GM13976 (cell line): ENCODE measurements at regions not wholly inside any gene's neighbourhood (a gene's known extent, or its start where the extent isn't known, plus 50 kb on each side); places are given as distances from the start of the nearest gene placed in this dataset.
"Not testable (repeated sequence)": the region's sequence is repeated elsewhere in the genome, so short reads cannot be mapped to it uniquely, and the experiment has no call there.

Experiments
- DNase-seq: peaks from one replicate; pipeline ENCODE4 v3.0.0; 2012; ENCODE audit warnings: low spot score
- in situ Hi-C: fragments of 300-500 bp; cut with MboI; formaldehyde crosslinking; loops from one replicate; pipeline ENCODE4 v1.12.0; 2022; ENCODE audit warnings: low sequenced_read_pairs, mixed read lengths, inconsistent platforms; ENCODE audit not compliant: unreplicated experiment
- TF ChIP-seq, protein P1 (sequence below): IDR thresholded peaks from 2 replicates; pipeline ENCODE4 v1.5.1; 2012; ENCODE audit warnings: borderline replicate concordance, mild to moderate bottlenecking; ENCODE audit not compliant: insufficient read depth; ENCODE audit errors: extremely low read depth, missing control alignments, control extremely low read depth

GRCh38 chr18:78822949-78823285 is 156.7 kb upstream of the SALL3 start:
- TF ChIP-seq, protein P1, sequence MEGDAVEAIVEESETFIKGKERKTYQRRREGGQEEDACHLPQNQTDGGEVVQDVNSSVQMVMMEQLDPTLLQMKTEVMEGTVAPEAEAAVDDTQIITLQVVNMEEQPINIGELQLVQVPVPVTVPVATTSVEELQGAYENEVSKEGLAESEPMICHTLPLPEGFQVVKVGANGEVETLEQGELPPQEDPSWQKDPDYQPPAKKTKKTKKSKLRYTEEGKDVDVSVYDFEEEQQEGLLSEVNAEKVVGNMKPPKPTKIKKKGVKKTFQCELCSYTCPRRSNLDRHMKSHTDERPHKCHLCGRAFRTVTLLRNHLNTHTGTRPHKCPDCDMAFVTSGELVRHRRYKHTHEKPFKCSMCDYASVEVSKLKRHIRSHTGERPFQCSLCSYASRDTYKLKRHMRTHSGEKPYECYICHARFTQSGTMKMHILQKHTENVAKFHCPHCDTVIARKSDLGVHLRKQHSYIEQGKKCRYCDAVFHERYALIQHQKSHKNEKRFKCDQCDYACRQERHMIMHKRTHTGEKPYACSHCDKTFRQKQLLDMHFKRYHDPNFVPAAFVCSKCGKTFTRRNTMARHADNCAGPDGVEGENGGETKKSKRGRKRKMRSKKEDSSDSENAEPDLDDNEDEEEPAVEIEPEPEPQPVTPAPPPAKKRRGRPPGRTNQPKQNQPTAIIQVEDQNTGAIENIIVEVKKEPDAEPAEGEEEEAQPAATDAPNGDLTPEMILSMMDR = no peak
- no peak for DNase-seq
- in situ Hi-C loops = no loop called here

GRCh38 chr18:78825168-78825567 is 154.4 kb upstream of the SALL3 start:
- TF ChIP-seq, protein P1 = no peak
- in situ Hi-C loops = no loop called here
- DNase-seq = no peak

DNA sequence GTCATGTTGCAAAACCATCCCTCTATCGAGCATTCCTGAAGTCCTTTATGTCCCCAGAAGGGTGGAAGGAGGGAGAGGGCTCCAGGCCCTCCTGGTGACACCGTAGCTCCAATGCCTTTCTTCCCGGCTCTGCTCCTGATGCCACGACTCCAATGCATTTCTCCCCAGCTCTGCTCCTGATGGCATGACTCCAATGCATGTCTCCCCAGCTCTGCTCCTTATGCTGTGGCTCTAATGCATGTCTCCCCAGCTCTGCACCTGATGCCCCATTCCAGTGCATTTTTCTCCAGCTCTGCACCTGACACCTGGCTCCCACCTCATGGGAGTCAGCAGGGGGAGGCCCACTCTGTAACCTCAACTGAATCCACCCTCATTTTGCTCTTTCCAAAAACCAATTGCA is 153.0 kb upstream of the SALL3 start:
- in situ Hi-C loops = no loop called here
- no peak for DNase-seq
- TF ChIP-seq, protein P1 = no peak

- TF ChIP-seq, protein P1 = no peak
- in situ Hi-C loops = no loop called here
- DNase-seq = no peak
Observed at GRCh38 chr18:78827141-78827540, 152.5 kb upstream of the SALL3 start.

GRCh38 chr18:78828131-78828530 is 151.5 kb upstream of the SALL3 start:
- in situ Hi-C loops = no loop called here
- no peak for DNase-seq
- TF ChIP-seq, protein P1 = no peak

- DNase-seq, in situ Hi-C loops: not testable (repeated sequence)
Observed at GRCh38 chr18:78829026-78829425, 150.6 kb upstream of the SALL3 start.

- TF ChIP-seq, protein P1 = no peak
- in situ Hi-C loops = no loop called here
- DNase-seq = no peak
Observed at GRCh38 chr18:78830161-78830560, 149.5 kb upstream of the SALL3 start.
